ENCODE measurements at regions not wholly inside any gene's neighbourhood (a gene's known extent, or its start where the extent isn't known, plus 50 kb on each side); places are given as distances from the start of the nearest gene placed in this dataset.

- H3K9ac ChIP-seq (ENCODE audit: control insufficient read depth, extremely low read depth, insufficient read depth, low read length), result no peak overlapping the region
- TF ChIP-seq CTCF (optimal IDR thresholded peaks at IDR 0.05 in 1 of 3, IDR thresholded peaks at IDR 0.05 in 1 of 3, conservative IDR thresholded peaks at IDR 0.05 in 1 of 3; ENCODE audit: extremely low read depth in 1 of 3, insufficient read depth in 2 of 3, low read length in 3 of 3), result no peak
- TF ChIP-seq EZH2 (IDR thresholded peaks at IDR 0.05; ENCODE audit: low read length), result no peak
- no peaks in the 10 kb centered on the region for H3K27me3 ChIP-seq (ENCODE audit: control insufficient read depth, extremely low read depth, insufficient read depth, low read length)
- H3K9me1 ChIP-seq (ENCODE audit: control insufficient read depth, extremely low read depth, insufficient read depth, low read length), result no peaks in the 10 kb centered on the region
- H3K4me3 ChIP-seq (ENCODE audit: control insufficient read depth in 2 of 3, extremely low read depth in 1 of 3, insufficient read depth in 2 of 3, low read depth in 1 of 3, low read length in 3 of 3), result no peak overlapping the region
- H3K27ac ChIP-seq (ENCODE audit: control insufficient read depth, insufficient read depth, low read length), result no peak overlapping the region
- DNase-seq (ENCODE audit: low read depth, low spot score), result no peak
- no peaks in the 10 kb centered on the region for H3K9me3 ChIP-seq (ENCODE audit: control insufficient read depth, low read depth, low read length)
- peaks cover 31% of the 10 kb centered on the region for H3K4me1 ChIP-seq (ENCODE audit: control insufficient read depth, extremely low read depth, insufficient read depth, low read length)
- H3K4me2 ChIP-seq (ENCODE audit: control insufficient read depth, extremely low read depth, insufficient read depth, low read depth, low read length), result no peak overlapping the region
- H3K79me2 ChIP-seq (ENCODE audit: control insufficient read depth, insufficient read depth, low read length), result no peaks in the 10 kb centered on the region
- dilution Hi-C loops (cut with MboI; ENCODE audit: extremely low pct_ligation_motif_present, low sequenced_read_pairs), result loop anchor here (25.0 kb wide), 1 partner anchor 215 kb away; the partner anchor contains the start of gene RTTN
- no peak for FAIRE-seq
- H3K36me3 ChIP-seq (ENCODE audit: control insufficient read depth in 2 of 2, extremely low read depth in 1 of 2, insufficient read depth in 2 of 2, low read length in 2 of 2), result no peaks in the 10 kb centered on the region
- H2AFZ ChIP-seq (ENCODE audit: control insufficient read depth, low read length), result no peak overlapping the region
- no peaks in the 10 kb centered on the region for H4K20me1 ChIP-seq (ENCODE audit: control insufficient read depth, extremely low read depth, insufficient read depth, low read length)
Measured at GRCh38 chr18:70426818-70427217, 138.0 kb downstream of the SOCS6 start.

- no peaks in the 10 kb centered on the region for H4K20me1 ChIP-seq (ENCODE audit: control insufficient read depth, extremely low read depth, insufficient read depth, low read length)
- H3K9me1 ChIP-seq (ENCODE audit: control insufficient read depth, extremely low read depth, insufficient read depth, low read length), result no peaks in the 10 kb centered on the region
- no peak for TF ChIP-seq EZH2 (IDR thresholded peaks at IDR 0.05; ENCODE audit: low read length)
- TF ChIP-seq CTCF (optimal IDR thresholded peaks at IDR 0.05 in 1 of 3, IDR thresholded peaks at IDR 0.05 in 1 of 3, conservative IDR thresholded peaks at IDR 0.05 in 1 of 3; ENCODE audit: extremely low read depth in 1 of 3, insufficient read depth in 2 of 3, low read length in 3 of 3), result no peak
- no peak overlapping the region for H3K4me2 ChIP-seq (ENCODE audit: control insufficient read depth, extremely low read depth, insufficient read depth, low read depth, low read length)
- DNase-seq (ENCODE audit: low read depth, low spot score) (no peak), FAIRE-seq (no peak)
- no peaks in the 10 kb centered on the region for H3K9me3 ChIP-seq (ENCODE audit: control insufficient read depth, low read depth, low read length)
- H3K27me3 ChIP-seq (ENCODE audit: control insufficient read depth, extremely low read depth, insufficient read depth, low read length), result no peaks in the 10 kb centered on the region
- H3K79me2 ChIP-seq (ENCODE audit: control insufficient read depth, insufficient read depth, low read length), result no peaks in the 10 kb centered on the region
- no peak overlapping the region for H3K4me3 ChIP-seq (ENCODE audit: control insufficient read depth in 2 of 3, extremely low read depth in 1 of 3, insufficient read depth in 2 of 3, low read depth in 1 of 3, low read length in 3 of 3)
- H3K9ac ChIP-seq (ENCODE audit: control insufficient read depth, extremely low read depth, insufficient read depth, low read length), result no peak overlapping the region
- H2AFZ ChIP-seq (ENCODE audit: control insufficient read depth, low read length), result no peak overlapping the region
- H3K27ac ChIP-seq (ENCODE audit: control insufficient read depth, insufficient read depth, low read length), result no peak overlapping the region
- H3K4me1 ChIP-seq (ENCODE audit: control insufficient read depth, extremely low read depth, insufficient read depth, low read length), result peaks cover 37% of the 10 kb centered on the region
- H3K36me3 ChIP-seq (ENCODE audit: control insufficient read depth in 2 of 2, extremely low read depth in 1 of 2, insufficient read depth in 2 of 2, low read length in 2 of 2), result no peaks in the 10 kb centered on the region
- dilution Hi-C loops (cut with MboI; ENCODE audit: extremely low pct_ligation_motif_present, low sequenced_read_pairs), result loop anchor here (25.0 kb wide), 1 partner anchor 213 kb away; the partner anchor contains the start of gene RTTN
Measured at GRCh38 chr18:70425236-70425635, 136.4 kb downstream of the SOCS6 start.
